DND-41 (cell line): ENCODE measurements at regions not wholly inside any gene's neighbourhood (a gene's known extent, or its start where the extent isn't known, plus 50 kb on each side); places are given as distances from the start of the nearest gene placed in this dataset.

Experiments
- CTCF ChIP-seq: IDR thresholded peaks from 2 replicates; pipeline ENCODE4 v1.5.1; 2012; ENCODE audit warnings: borderline replicate concordance, low read length, moderate library complexity, mild to moderate bottlenecking; ENCODE audit not compliant: poor library complexity, severe bottlenecking; ENCODE audit errors: extremely low read depth
- EZH2 ChIP-seq: IDR thresholded peaks from 3 replicates; pipeline ENCODE4 v1.6.1; 2012; ENCODE audit warnings: borderline replicate concordance, low read depth, mild to moderate bottlenecking, moderate library complexity, low read length, inconsistent platforms; ENCODE audit not compliant: severe bottlenecking

- TF ChIP-seq CTCF (no peak), EZH2 (no peak)
Observed at GRCh38 chr17:34740565-34741520, 161.5 kb downstream of the TMEM132E start.
